ENCODE measurements at regions not wholly inside any gene's neighbourhood (a gene's known extent, or its start where the extent isn't known, plus 50 kb on each side); places are given as distances from the start of the nearest gene placed in this dataset.
A peak's percentile ranks its signal among the peaks of the same experiment; 100 is the strongest.

- Histone ChIP-seq H3K4me1 (peaks cover 0 to 9% (median 4%) of the 10 kb centered on the region in 9 donors), H3K4me3 (no peak overlapping the region), H3K27me3 (peaks cover 0 to 4% (median 0%) of the 10 kb centered on the region in 7 donors), H3K9me3 (no peaks in the 10 kb centered on the region), H3K36me3 (no peaks in the 10 kb centered on the region), H3K27ac (no peak overlapping the region)
- WGBS, 2 donors: 77 to 84% methylated on average over 6 of the region's 6 CpGs
- intact Hi-C loops (cut with DNase I): no loop called here
- ATAC-seq (no peak), DNase-seq (no peak)
- TF ChIP-seq, protein P1, sequence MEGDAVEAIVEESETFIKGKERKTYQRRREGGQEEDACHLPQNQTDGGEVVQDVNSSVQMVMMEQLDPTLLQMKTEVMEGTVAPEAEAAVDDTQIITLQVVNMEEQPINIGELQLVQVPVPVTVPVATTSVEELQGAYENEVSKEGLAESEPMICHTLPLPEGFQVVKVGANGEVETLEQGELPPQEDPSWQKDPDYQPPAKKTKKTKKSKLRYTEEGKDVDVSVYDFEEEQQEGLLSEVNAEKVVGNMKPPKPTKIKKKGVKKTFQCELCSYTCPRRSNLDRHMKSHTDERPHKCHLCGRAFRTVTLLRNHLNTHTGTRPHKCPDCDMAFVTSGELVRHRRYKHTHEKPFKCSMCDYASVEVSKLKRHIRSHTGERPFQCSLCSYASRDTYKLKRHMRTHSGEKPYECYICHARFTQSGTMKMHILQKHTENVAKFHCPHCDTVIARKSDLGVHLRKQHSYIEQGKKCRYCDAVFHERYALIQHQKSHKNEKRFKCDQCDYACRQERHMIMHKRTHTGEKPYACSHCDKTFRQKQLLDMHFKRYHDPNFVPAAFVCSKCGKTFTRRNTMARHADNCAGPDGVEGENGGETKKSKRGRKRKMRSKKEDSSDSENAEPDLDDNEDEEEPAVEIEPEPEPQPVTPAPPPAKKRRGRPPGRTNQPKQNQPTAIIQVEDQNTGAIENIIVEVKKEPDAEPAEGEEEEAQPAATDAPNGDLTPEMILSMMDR (IDR thresholded peaks at IDR 0.05): no peak
These were observed 78.1 kb upstream of the ETAA1 start for GRCh38 chr2:67318993-67319481.

- Histone ChIP-seq H3K9me3 (no peaks in the 10 kb centered on the region), H3K4me1 (peaks cover 0 to 9% (median 4%) of the 10 kb centered on the region in 9 donors), H3K4me3 (no peak overlapping the region), H3K36me3 (no peaks in the 10 kb centered on the region), H3K27me3 (peaks cover 0 to 12% (median 3%) of the 10 kb centered on the region in 7 donors), H3K27ac (no peak overlapping the region)
- intact Hi-C loops (cut with DNase I): loop anchor here in 2 of 10 donors (5.0 to 10.0 kb wide), 2 partner anchors 784 to 876 kb away; no protein-coding TSS in a partner anchor
- DNase-seq (no peak), ATAC-seq (no peak)
- WGBS, 2 donors: 57 to 69% methylated on average over 3 of the region's 3 CpGs
- TF ChIP-seq, protein P1 (IDR thresholded peaks at IDR 0.05): no peak
These were observed 76.1 kb upstream of the ETAA1 start for GRCh38 chr2:67320861-67321587.

DNA sequence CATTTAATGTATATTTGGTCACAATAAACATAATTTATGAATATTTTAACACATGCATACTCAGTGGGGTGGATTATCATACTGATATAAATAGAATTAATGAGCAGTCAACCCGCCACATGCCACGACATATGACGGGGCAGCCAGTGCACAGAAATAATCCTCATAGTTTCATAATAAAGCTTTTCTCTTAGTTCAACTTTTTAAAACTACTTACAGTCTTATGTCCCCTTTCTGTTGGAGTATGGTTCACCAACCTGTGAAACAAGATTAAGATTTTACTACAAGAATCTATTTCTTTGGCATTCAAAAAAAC is 75.6 kb upstream of the ETAA1 start:
- DNase-seq: no peak
- no peak for ATAC-seq
- H3K27me3 ChIP-seq: peaks cover 0 to 15% (median 4%) of the 10 kb centered on the region in 7 donors
- H3K4me3 ChIP-seq: no peak overlapping the region
- TF ChIP-seq, protein P1 (IDR thresholded peaks at IDR 0.05): no peak
- no peaks in the 10 kb centered on the region for H3K36me3 ChIP-seq
- peaks cover 0 to 9% (median 4%) of the 10 kb centered on the region in 9 donors for H3K4me1 ChIP-seq
- H3K27ac ChIP-seq: no peak overlapping the region
- intact Hi-C loops (cut with DNase I): loop anchor here in 2 of 10 donors (5.0 to 10.0 kb wide), 2 partner anchors 784 to 877 kb away; no protein-coding TSS in a partner anchor
- no peaks in the 10 kb centered on the region for H3K9me3 ChIP-seq
- 81 to 87% methylated on average over 3 of the region's 3 CpGs for WGBS, 2 donors

- Histone ChIP-seq H3K4me3 (no peak overlapping the region), H3K27me3 (peaks cover 0 to 15% (median 5%) of the 10 kb centered on the region in 7 donors), H3K4me1 (peaks cover 0 to 9% (median 4%) of the 10 kb centered on the region in 9 donors), H3K9me3 (no peaks in the 10 kb centered on the region), H3K27ac (no peak overlapping the region), H3K36me3 (no peaks in the 10 kb centered on the region)
- DNase-seq: peak in 1 of 2 donors; percentile 20
- 31 to 34% methylated on average over 3 of the region's 3 CpGs for WGBS, 2 donors
- TF ChIP-seq, protein P1 (IDR thresholded peaks at IDR 0.05): peak in 5 of 9 donors; percentile 10 to 45 (median 33)
- intact Hi-C loops (cut with DNase I): loop anchor here in 2 of 10 donors (5.0 to 10.0 kb wide), 2 partner anchors 785 to 878 kb away; no protein-coding TSS in a partner anchor
- peak; percentile 43 to 88 (median 78) for ATAC-seq
These were observed 74.7 kb upstream of the ETAA1 start for GRCh38 chr2:67322353-67323001.
